HEK293 (cell line): ENCODE measurements at regions not wholly inside any gene's neighbourhood (a gene's known extent, or its start where the extent isn't known, plus 50 kb on each side); places are given as distances from the start of the nearest gene placed in this dataset.

Experiments
- CTCF ChIA-PET: fragments of 350-600 bp; formaldehyde crosslinking; extraction: SDS; loops from one replicate; lab custom pipeline; 2021; ENCODE audit warnings: antibody characterized with exemption; lab: Yijun Ruan, JAX
- POLR2A ChIA-PET: fragments of 300-600 bp; formaldehyde crosslinking; extraction: SDS; loops from one replicate; lab custom pipeline; 2020; ENCODE audit warnings: antibody characterized with exemption, inconsistent platforms; lab: Yijun Ruan, JAX
- H3K27ac ChIP-seq: fragments of 200-500 bp; sonication (Bioruptor generic); 2 replicates; pipeline ENCODE4 v1.5.1; 2014; ENCODE audit warnings: low read depth, low read length, control low read depth, inconsistent platforms; ENCODE audit errors: extremely low read depth
- H3K36me3 ChIP-seq, 2 experiments: fragments of 200-500 bp in 1 of 2; sonication (Bioruptor generic) in 1 of 2; 1 replicate in 1 of 2; 2 replicates in 1 of 2; pipeline ENCODE4 v1.5.1; 2014 to 2017; ENCODE audit warnings: inconsistent platforms in 2 of 2, low read length in 2 of 2; ENCODE audit not compliant: control insufficient read depth in 2 of 2, insufficient read depth in 1 of 2
- H3K4me1 ChIP-seq: fragments of 200-500 bp; sonication (Bioruptor generic); 2 replicates; pipeline ENCODE4 v1.5.1; 2014; ENCODE audit warnings: mild to moderate bottlenecking, low read length, inconsistent platforms; ENCODE audit not compliant: control insufficient read depth, insufficient read depth
- H3K4me3 ChIP-seq: 2 replicates; pipeline ENCODE4 v1.5.1; 2011; ENCODE audit warnings: low read depth, mild to moderate bottlenecking, control low read depth, low read length, moderate library complexity
- H3K9me3 ChIP-seq: fragments of 200-500 bp; sonication (Bioruptor generic); 2 replicates; pipeline ENCODE4 v1.5.1; 2014; ENCODE audit warnings: low read depth, low read length, inconsistent platforms; ENCODE audit not compliant: control insufficient read depth, insufficient read depth
- GFI1B ChIP-seq: fragments of 450-650 bp; formaldehyde crosslinking; IDR thresholded peaks from 2 replicates; pipeline ENCODE4 v1.5.1; 2016; ENCODE audit warnings: missing biosample characterization, missing genetic modification characterization
- KLF1 ChIP-seq: fragments of 450-650 bp; formaldehyde crosslinking; IDR thresholded peaks from 2 replicates; pipeline ENCODE4 v1.5.1; 2016; ENCODE audit warnings: missing biosample characterization, missing genetic modification characterization
- PRDM4 ChIP-seq: fragments of 450-650 bp; formaldehyde crosslinking; IDR thresholded peaks from 2 replicates; pipeline ENCODE4 v1.5.1; 2017; ENCODE audit warnings: missing biosample characterization, missing genetic modification characterization
- SETDB1 ChIP-seq: IDR thresholded peaks from one replicate; pipeline ENCODE4 v1.6.1; 2017; ENCODE audit warnings: mild to moderate bottlenecking, low read length, moderate library complexity, mixed read lengths; ENCODE audit not compliant: insufficient read length
- ZNF10 ChIP-seq: fragments of 450-650 bp; formaldehyde crosslinking; IDR thresholded peaks from 2 replicates; pipeline ENCODE4 v1.5.1; 2017; ENCODE audit warnings: missing biosample characterization, missing genetic modification characterization
- ZNF140 ChIP-seq: fragments of 450-650 bp; formaldehyde crosslinking; IDR thresholded peaks from 2 replicates; pipeline ENCODE4 v1.5.1; 2016; ENCODE audit warnings: missing biosample characterization, missing genetic modification characterization
- ZNF155 ChIP-seq: fragments of 450-650 bp; formaldehyde crosslinking; IDR thresholded peaks from 2 replicates; pipeline ENCODE4 v1.5.1; 2016; ENCODE audit warnings: missing biosample characterization, missing genetic modification characterization
- ZNF416 ChIP-seq: fragments of 450-650 bp; formaldehyde crosslinking; IDR thresholded peaks from 2 replicates; pipeline ENCODE4 v1.5.1; 2016; ENCODE audit warnings: missing biosample characterization, missing genetic modification characterization
- ZNF549 ChIP-seq: fragments of 450-650 bp; IDR thresholded peaks from 2 replicates; pipeline ENCODE4 v1.5.1; 2018; ENCODE audit warnings: missing biosample characterization, missing genetic modification characterization, mild to moderate bottlenecking, inconsistent platforms, moderate library complexity
- ZNF560 ChIP-seq: fragments of 450-650 bp; formaldehyde crosslinking; IDR thresholded peaks from 2 replicates; pipeline ENCODE4 v1.5.1; 2017; ENCODE audit warnings: missing biosample characterization, missing genetic modification characterization, borderline replicate concordance
- ZNF580 ChIP-seq: fragments of 450-650 bp; formaldehyde crosslinking; IDR thresholded peaks from 2 replicates; pipeline ENCODE4 v1.5.1; 2016; ENCODE audit warnings: missing biosample characterization, missing genetic modification characterization
- TF ChIP-seq, protein P1 (sequence below): fragments of 450-650 bp; formaldehyde crosslinking; IDR thresholded peaks from 2 replicates; pipeline ENCODE4 v1.5.1; 2016; ENCODE audit warnings: missing biosample characterization, missing genetic modification characterization
- TF ChIP-seq, protein P2 (sequence below): fragments of 450-650 bp; formaldehyde crosslinking; IDR thresholded peaks from 2 replicates; pipeline ENCODE4 v1.5.1; 2016; ENCODE audit warnings: missing biosample characterization, missing genetic modification characterization, low read depth
- TF ChIP-seq, protein P3 (sequence below): fragments of 450-650 bp; formaldehyde crosslinking; IDR thresholded peaks from 2 replicates; pipeline ENCODE4 v1.5.1; 2016; ENCODE audit warnings: missing biosample characterization, missing genetic modification characterization

DNA sequence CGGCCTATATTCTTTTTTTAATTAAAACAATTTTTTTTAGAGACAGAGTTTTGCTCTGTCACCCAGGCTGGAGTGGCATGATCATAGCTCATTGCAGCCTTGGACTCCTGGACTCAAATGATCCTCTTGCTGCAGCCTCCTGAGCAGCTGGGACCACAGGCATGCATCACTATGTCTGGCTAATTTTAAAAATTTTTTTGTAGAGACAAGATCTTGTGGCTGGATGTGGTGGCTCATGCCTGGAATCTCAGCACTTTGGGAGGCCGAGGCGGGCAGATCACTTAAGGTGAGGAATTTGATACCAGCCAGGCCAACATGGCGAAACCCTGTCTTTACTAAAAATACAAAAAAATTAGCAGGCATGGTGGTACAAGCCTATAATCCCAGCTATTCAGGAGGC lies 54.8 kb upstream of the MSI2 start:
- H3K4me1 ChIP-seq: no peaks in the 10 kb centered on the region
- no peak overlapping the region for H3K27ac ChIP-seq
- ChIA-PET POLR2A (no interaction called here), CTCF (no interaction called here)
- H3K9me3 ChIP-seq: no peaks in the 10 kb centered on the region
- H3K4me3 ChIP-seq: no peak overlapping the region
- TF ChIP-seq ZNF549 (tag by site-specific recombination) (no peak), SETDB1 (no peak), PRDM4 (tag by site-specific recombination) (no peak), ZNF416 (no peak), KLF1 (tag by site-specific recombination) (no peak), ZNF155 (tag by site-specific recombination) (no peak), ZNF580 (no peak)
- TF ChIP-seq, protein P1, sequence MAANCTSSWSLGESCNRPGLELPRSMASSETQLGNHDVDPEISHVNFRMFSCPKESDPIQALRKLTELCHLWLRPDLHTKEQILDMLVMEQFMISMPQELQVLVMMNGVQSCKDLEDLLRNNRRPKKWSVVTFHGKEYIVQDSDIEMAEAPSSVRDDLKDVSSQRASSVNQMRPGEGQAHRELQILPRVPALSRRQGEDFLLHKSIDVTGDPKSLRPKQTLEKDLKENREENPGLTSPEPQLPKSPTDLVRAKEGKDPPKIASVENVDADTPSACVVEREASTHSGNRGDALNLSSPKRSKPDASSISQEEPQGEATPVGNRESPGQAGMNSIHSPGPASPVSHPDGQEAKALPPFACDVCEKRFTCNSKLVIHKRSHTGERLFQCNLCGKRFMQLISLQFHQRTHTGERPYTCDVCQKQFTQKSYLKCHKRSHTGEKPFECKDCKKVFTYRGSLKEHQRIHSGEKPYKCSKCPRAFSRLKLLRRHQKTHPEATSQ (tag by site-specific recombination): no peak
- no peaks in the 10 kb centered on the region for H3K36me3 ChIP-seq

DNA sequence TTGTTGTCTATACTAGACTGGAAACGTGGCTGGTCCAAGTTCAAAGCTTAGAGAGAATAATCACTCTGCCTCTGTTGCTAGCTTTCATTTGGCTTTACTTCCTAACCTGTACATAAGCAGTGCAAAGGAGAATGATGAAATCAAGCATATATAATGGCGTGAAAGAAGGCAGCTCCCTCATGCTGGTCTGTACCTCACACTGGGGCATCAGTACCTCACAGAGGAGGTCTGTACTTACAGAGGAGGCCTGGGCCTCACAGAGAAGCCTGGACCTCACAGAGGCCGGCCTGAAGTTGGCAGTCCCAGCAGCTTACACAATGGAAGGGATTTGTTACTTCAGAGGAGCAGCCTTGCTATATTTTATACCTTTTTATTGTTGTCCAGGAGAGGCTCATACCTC lies 53.3 kb upstream of the MSI2 start:
- TF ChIP-seq ZNF10 (tag by site-specific recombination) (no peak), GFI1B (tag by site-specific recombination) (no peak), PRDM4 (tag by site-specific recombination) (no peak), ZNF140 (tag by site-specific recombination) (no peak), ZNF560 (tag by site-specific recombination) (no peak)
- TF ChIP-seq, protein P2, sequence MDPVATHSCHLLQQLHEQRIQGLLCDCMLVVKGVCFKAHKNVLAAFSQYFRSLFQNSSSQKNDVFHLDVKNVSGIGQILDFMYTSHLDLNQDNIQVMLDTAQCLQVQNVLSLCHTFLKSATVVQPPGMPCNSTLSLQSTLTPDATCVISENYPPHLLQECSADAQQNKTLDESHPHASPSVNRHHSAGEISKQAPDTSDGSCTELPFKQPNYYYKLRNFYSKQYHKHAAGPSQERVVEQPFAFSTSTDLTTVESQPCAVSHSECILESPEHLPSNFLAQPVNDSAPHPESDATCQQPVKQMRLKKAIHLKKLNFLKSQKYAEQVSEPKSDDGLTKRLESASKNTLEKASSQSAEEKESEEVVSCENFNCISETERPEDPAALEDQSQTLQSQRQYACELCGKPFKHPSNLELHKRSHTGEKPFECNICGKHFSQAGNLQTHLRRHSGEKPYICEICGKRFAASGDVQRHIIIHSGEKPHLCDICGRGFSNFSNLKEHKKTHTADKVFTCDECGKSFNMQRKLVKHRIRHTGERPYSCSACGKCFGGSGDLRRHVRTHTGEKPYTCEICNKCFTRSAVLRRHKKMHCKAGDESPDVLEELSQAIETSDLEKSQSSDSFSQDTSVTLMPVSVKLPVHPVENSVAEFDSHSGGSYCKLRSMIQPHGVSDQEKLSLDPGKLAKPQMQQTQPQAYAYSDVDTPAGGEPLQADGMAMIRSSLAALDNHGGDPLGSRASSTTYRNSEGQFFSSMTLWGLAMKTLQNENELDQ (tag by site-specific recombination): no peak
- TF ChIP-seq, protein P3, sequence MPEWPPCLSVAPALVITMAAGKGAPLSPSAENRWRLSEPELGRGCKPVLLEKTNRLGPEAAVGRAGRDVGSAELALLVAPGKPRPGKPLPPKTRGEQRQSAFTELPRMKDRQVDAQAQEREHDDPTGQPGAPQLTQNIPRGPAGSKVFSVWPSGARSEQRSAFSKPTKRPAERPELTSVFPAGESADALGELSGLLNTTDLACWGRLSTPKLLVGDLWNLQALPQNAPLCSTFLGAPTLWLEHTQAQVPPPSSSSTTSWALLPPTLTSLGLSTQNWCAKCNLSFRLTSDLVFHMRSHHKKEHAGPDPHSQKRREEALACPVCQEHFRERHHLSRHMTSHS (tag by site-specific recombination): no peak
- Histone ChIP-seq H3K27ac (no peak overlapping the region), H3K4me3 (no peak overlapping the region), H3K4me1 (no peaks in the 10 kb centered on the region), H3K9me3 (no peaks in the 10 kb centered on the region), H3K36me3 (no peaks in the 10 kb centered on the region)
- POLR2A ChIA-PET: no interaction called here
- CTCF ChIA-PET: interaction anchor here (0.7 to 1.5 kb wide), 2 partner anchors 41 to 636 kb away, joined by 3 to 5 read pairs; no protein-coding TSS in a partner anchor
